ENCODE measurements at regions not wholly inside any gene's neighbourhood (a gene's known extent, or its start where the extent isn't known, plus 50 kb on each side); places are given as distances from the start of the nearest gene placed in this dataset.

- TF ChIP-seq GATA3 (IDR thresholded peaks at IDR 0.05; ENCODE audit: low read depth, low read length) (peak; percentile 99), GATA2 (IDR thresholded peaks at IDR 0.05; ENCODE audit: low read depth, low read length) (peak; percentile 92)
Observed at GRCh38 chr3:104367000-104367399, 999.7 kb upstream of the ALCAM start.

DNA sequence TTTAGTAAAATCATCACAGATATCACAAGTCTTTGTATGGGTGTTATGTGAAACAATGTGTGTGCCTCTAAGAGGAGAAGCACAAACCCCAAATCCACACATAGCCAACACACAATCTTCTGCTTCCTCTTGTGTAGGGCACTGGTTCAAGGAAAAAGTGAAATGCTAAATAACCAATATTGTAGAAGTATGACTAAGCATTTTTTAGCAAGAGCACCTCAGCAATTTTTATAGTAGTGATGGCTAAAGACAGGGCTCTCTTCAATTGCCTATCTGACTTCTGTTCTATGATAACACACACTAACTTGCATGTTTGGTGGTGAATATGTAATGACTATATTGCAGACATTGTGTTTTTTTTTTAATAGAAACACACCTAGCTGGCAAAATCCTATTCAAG is 997.9 kb upstream of the ALCAM start:
- TF ChIP-seq GATA2 (IDR thresholded peaks at IDR 0.05; ENCODE audit: low read depth, low read length) = no peak
- no peak for TF ChIP-seq GATA3 (IDR thresholded peaks at IDR 0.05; ENCODE audit: low read depth, low read length)

GRCh38 chr3:104385421-104385820 is 981.3 kb upstream of the ALCAM start:
- TF ChIP-seq GATA2 (IDR thresholded peaks at IDR 0.05; ENCODE audit: low read depth, low read length) (no peak), GATA3 (IDR thresholded peaks at IDR 0.05; ENCODE audit: low read depth, low read length) (no peak)

GRCh38 chr3:104388619-104389018 is 978.1 kb upstream of the ALCAM start:
- TF ChIP-seq GATA3 (IDR thresholded peaks at IDR 0.05; ENCODE audit: low read depth, low read length) = no peak
- no peak for TF ChIP-seq GATA2 (IDR thresholded peaks at IDR 0.05; ENCODE audit: low read depth, low read length)

DNA sequence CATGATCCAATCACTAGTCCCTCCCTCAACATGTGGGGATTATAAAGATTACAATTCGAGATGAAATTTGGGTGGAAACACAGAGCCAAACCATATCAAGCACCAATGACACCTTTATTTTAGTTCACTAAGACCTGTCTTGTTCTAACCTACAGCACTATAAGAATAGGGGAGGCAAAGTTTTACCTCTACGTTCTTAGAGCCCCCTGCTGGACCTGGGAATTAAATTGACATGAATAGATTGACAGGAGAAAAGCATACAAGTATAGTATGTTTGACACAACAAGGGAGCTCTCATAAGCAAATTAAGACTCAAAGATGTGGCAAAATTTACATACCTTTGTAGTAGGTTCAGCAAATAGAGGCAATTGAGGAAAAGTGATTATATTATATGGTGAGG is 974.4 kb upstream of the ALCAM start:
- no peak for TF ChIP-seq GATA3 (IDR thresholded peaks at IDR 0.05; ENCODE audit: low read depth, low read length)
- no peak for TF ChIP-seq GATA2 (IDR thresholded peaks at IDR 0.05; ENCODE audit: low read depth, low read length)

- TF ChIP-seq GATA2 (IDR thresholded peaks at IDR 0.05; ENCODE audit: low read depth, low read length) = no peak
- TF ChIP-seq GATA3 (IDR thresholded peaks at IDR 0.05; ENCODE audit: low read depth, low read length) = no peak
Observed at GRCh38 chr3:104396974-104397669, 969.6 kb upstream of the ALCAM start.

GRCh38 chr3:104397713-104398112 is 969.0 kb upstream of the ALCAM start:
- TF ChIP-seq GATA3 (IDR thresholded peaks at IDR 0.05; ENCODE audit: low read depth, low read length) (no peak), GATA2 (IDR thresholded peaks at IDR 0.05; ENCODE audit: low read depth, low read length) (no peak)

GRCh38 chr3:104402902-104403301 is 963.8 kb upstream of the ALCAM start:
- TF ChIP-seq GATA3 (IDR thresholded peaks at IDR 0.05; ENCODE audit: low read depth, low read length) (no peak), GATA2 (IDR thresholded peaks at IDR 0.05; ENCODE audit: low read depth, low read length) (no peak)

DNA sequence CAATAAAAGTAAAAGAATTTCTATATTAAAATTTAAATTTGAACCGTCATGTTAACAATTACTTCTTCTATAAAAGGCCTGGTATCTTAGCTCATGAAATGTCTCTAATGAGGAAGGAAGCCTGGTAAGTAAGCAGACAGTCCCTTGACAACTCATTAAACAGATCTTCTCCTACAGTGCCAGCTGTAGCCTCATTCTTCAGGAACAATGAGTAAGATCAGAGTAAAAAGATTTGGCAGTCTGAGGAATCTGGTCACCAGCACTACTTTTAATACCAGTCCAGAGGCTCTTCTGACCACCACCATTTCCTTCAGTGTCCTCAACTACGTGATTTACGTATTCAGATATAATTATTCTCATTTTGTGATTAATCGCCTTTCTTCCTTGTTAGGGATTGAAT is 955.0 kb upstream of the ALCAM start:
- TF ChIP-seq GATA3 (IDR thresholded peaks at IDR 0.05; ENCODE audit: low read depth, low read length) (no peak), GATA2 (IDR thresholded peaks at IDR 0.05; ENCODE audit: low read depth, low read length) (no peak)

DNA sequence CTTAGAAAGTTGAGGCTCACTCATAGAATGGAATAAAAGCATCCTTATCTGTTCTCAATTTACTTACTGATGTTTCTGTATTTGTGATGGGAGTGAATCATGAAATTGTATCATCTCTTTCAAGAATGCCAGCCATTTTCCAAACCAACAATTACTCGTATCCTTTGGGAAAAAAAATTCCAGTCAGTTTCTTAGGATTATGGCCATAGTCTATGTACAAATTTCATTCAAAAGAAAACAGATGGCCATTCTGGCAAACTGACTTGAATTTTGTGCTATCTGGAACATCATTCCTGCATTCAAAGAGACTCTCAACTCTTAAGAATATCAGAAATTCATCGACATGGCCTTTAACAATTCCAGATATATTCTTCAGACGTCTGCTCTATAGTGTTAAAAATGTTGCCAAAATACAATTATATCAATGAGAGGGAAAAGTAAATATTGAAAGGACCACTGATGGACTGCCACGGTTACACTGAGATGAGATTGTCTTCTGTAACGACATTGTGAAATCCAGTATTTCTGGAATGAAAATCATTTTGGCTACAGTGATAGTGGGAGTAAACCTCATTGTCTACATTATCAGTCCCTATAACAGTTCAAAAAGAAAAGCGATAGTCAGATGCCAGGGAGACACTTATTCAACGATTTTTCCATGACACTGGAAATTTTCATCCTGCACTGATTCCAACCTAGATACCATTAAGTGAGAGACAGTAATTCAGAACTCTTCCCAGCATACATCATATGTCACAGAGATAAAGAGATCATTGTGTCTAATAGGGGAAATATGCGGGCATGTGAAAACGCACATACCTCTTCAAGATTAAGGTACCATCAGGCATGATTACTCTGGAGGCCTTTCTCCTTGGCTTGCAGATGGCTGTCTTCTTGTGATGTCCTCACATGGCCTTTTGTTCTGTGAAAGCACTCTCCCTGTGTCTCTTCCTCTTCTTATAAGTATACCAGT is 953.8 kb upstream of the ALCAM start:
- no peak for TF ChIP-seq GATA2 (IDR thresholded peaks at IDR 0.05; ENCODE audit: low read depth, low read length)
- no peak for TF ChIP-seq GATA3 (IDR thresholded peaks at IDR 0.05; ENCODE audit: low read depth, low read length)

GRCh38 chr3:104428337-104428925 is 938.3 kb upstream of the ALCAM start:
- TF ChIP-seq GATA3 (IDR thresholded peaks at IDR 0.05; ENCODE audit: low read depth, low read length) = no peak
- no peak for TF ChIP-seq GATA2 (IDR thresholded peaks at IDR 0.05; ENCODE audit: low read depth, low read length)

GRCh38 chr3:104429727-104430126 is 937.0 kb upstream of the ALCAM start:
- TF ChIP-seq GATA3 (IDR thresholded peaks at IDR 0.05; ENCODE audit: low read depth, low read length) = no peak
- TF ChIP-seq GATA2 (IDR thresholded peaks at IDR 0.05; ENCODE audit: low read depth, low read length) = no peak

DNA sequence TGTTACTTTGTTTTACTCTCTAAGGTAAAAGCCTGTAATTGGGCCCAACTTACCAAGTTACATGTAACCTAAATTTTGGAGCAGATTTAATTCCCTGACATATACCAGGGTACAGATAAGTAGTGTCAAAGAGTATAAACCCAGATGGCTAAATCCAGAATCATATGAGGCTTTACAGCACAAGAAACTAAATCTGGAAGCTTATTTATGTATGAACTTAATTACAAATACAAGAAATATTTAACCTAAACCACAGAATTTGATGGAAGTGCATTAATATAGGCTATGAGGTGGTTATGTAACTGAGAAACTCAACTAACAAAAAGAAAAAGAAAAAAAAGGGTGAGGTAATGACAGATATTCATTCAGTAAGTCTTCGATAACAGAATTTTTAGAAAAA is 930.2 kb upstream of the ALCAM start:
- TF ChIP-seq GATA3 (IDR thresholded peaks at IDR 0.05; ENCODE audit: low read depth, low read length) (no peak), GATA2 (IDR thresholded peaks at IDR 0.05; ENCODE audit: low read depth, low read length) (no peak)

GRCh38 chr3:104437131-104437750 is 929.5 kb upstream of the ALCAM start:
- TF ChIP-seq GATA3 (IDR thresholded peaks at IDR 0.05; ENCODE audit: low read depth, low read length) (no peak), GATA2 (IDR thresholded peaks at IDR 0.05; ENCODE audit: low read depth, low read length) (no peak)
